OCI-LY7 (cell line): ENCODE measurements at regions not wholly inside any gene's neighbourhood (a gene's known extent, or its start where the extent isn't known, plus 50 kb on each side); places are given as distances from the start of the nearest gene placed in this dataset.

Experiments
- BruUV-seq: library from RNA; stranded (reverse); fragments of 400-500 nt; replicated peaks from 2 replicates; lab custom pipeline; 2021; lab: Mats Ljungman, UMichigan
- CTCF ChIA-PET: fragments of 300-600 bp; sonication (Branson Sonifier 250); formaldehyde crosslinking; loops from one replicate; lab custom pipeline; 2022; ENCODE audit warnings: antibody characterized with exemption; ENCODE audit not compliant: unreplicated experiment; lab: Charles Lee
- POLR2A ChIA-PET: fragments of 300-600 bp; sonication (Branson Sonifier 250); formaldehyde crosslinking; loops from one replicate; lab custom pipeline; 2022; ENCODE audit warnings: antibody characterized with exemption; lab: Charles Lee
- DNase-seq: peaks from one replicate; pipeline ENCODE4 v3.0.0-alpha.2; 2015; ENCODE audit warnings: low spot score
- H2AFZ ChIP-seq: fragments of 200-600 bp; sonication (generic), shearing (Covaris generic); 2 replicates; pipeline ENCODE4 v1.6.1; 2014; ENCODE audit warnings: mild to moderate bottlenecking, antibody characterized with exemption, low read length, moderate library complexity
- H3K27ac ChIP-seq: fragments of 200-600 bp; sonication (generic); 2 replicates; pipeline ENCODE4 v1.5.1; 2014; ENCODE audit warnings: mixed run types, low read depth, mild to moderate bottlenecking, moderate library complexity, low read length, inconsistent platforms; ENCODE audit not compliant: poor library complexity, severe bottlenecking
- H3K36me3 ChIP-seq: fragments of 200-600 bp; sonication (generic); 2 replicates; pipeline ENCODE4 v1.6.1; 2014; ENCODE audit warnings: mild to moderate bottlenecking, antibody characterized with exemption, low read length, moderate library complexity, mixed read lengths; ENCODE audit not compliant: insufficient read depth
- H3K4me1 ChIP-seq: fragments of 200-600 bp; sonication (generic); 2 replicates; pipeline ENCODE4 v1.5.1; 2014; ENCODE audit warnings: mild to moderate bottlenecking, low read length; ENCODE audit not compliant: insufficient read depth, poor library complexity, severe bottlenecking
- H3K4me2 ChIP-seq: fragments of 200-600 bp; sonication (generic); 2 replicates; pipeline ENCODE4 v1.6.1; 2014; ENCODE audit warnings: mild to moderate bottlenecking, low read length
- H3K4me3 ChIP-seq: fragments of 200-600 bp; sonication (generic); 2 replicates; pipeline ENCODE4 v1.5.1; 2014; ENCODE audit warnings: mild to moderate bottlenecking, low read depth, low read length; ENCODE audit not compliant: poor library complexity, severe bottlenecking
- H3K79me2 ChIP-seq: fragments of 200-600 bp; sonication (generic); 2 replicates; pipeline ENCODE4 v1.6.1; 2016; ENCODE audit warnings: low read depth, mild to moderate bottlenecking, low read length, moderate library complexity, mixed read lengths; ENCODE audit not compliant: insufficient read depth
- H3K9me2 ChIP-seq: fragments of 200-600 bp; sonication (generic); 2 replicates; pipeline ENCODE4 v1.6.1; 2016; ENCODE audit warnings: mild to moderate bottlenecking, low read length, mixed read lengths; ENCODE audit not compliant: insufficient read depth
- H3K9me3 ChIP-seq: fragments of 200-600 bp; sonication (generic); 2 replicates; pipeline ENCODE4 v1.6.1; 2014; ENCODE audit warnings: mild to moderate bottlenecking, mixed run types, low read length, mixed read lengths
- H4K20me1 ChIP-seq: fragments of 200-600 bp; sonication (generic); 2 replicates; pipeline ENCODE4 v1.6.1; 2014; ENCODE audit warnings: mild to moderate bottlenecking, antibody characterized with exemption, low read length, moderate library complexity, mixed read lengths; ENCODE audit not compliant: insufficient read depth
- CTCF ChIP-seq: fragments of 200-600 bp; sonication (generic); conservative IDR thresholded peaks from 2 replicates; pipeline ENCODE4 v1.5.1; 2014; ENCODE audit warnings: mild to moderate bottlenecking, antibody characterized with exemption, low read length, moderate library complexity, mixed read lengths
- EZH2phosphoT487 ChIP-seq: fragments of 200-600 bp; sonication (generic); IDR thresholded peaks from 2 replicates; pipeline ENCODE4 v1.6.1; 2018; ENCODE audit warnings: low read depth, borderline replicate concordance, mild to moderate bottlenecking, mixed run types, antibody characterized with exemption, low read length, moderate library complexity, mixed read lengths
- intact Hi-C: fragments of 100-400 bp; cut with micrococcal nuclease; formaldehyde crosslinking; loops from one replicate; pipeline ENCODE4 v1.10.0; 2022; ENCODE audit not compliant: unreplicated experiment

- CTCF ChIA-PET, result interaction anchor here (0.6 kb wide), 1 partner anchor 1135 kb away, joined by 3 read pairs; no protein-coding TSS in a partner anchor
- no peak for DNase-seq
- intact Hi-C loops, result no loop called here
- no peak overlapping the region for H3K4me2 ChIP-seq
- TF ChIP-seq CTCF (no peak), EZH2phosphoT487 (no peak)
- peaks cover 34% of the 10 kb centered on the region for H3K4me1 ChIP-seq
- H3K9me2 ChIP-seq, result no peaks in the 10 kb centered on the region
- POLR2A ChIA-PET, result no interaction called here
- no TSS peak for BruUV-seq
- no peaks in the 10 kb centered on the region for H3K36me3 ChIP-seq
- no peaks in the 10 kb centered on the region for H3K79me2 ChIP-seq
- H2AFZ ChIP-seq, result no peak overlapping the region
- H3K27ac ChIP-seq, result no peak overlapping the region
- H4K20me1 ChIP-seq, result no peaks in the 10 kb centered on the region
- H3K4me3 ChIP-seq, result no peak overlapping the region
- no peaks in the 10 kb centered on the region for H3K9me3 ChIP-seq
These were observed 86.7 kb downstream of the FAM43A start for GRCh38 chr3:194772241-194773000.

- POLR2A ChIA-PET, result no interaction called here
- Histone ChIP-seq H3K9me3 (no peaks in the 10 kb centered on the region), H3K4me2 (no peak overlapping the region)
These were observed 87.5 kb downstream of the FAM43A start for GRCh38 chr3:194773216-194773615.

More at GRCh38 chr3:194773216-194773615, 87.5 kb downstream of the FAM43A start:
- CTCF ChIA-PET, result no interaction called here
- DNase-seq, result no peak
- peaks cover 41% of the 10 kb centered on the region for H3K4me1 ChIP-seq
- no peaks in the 10 kb centered on the region for H3K36me3 ChIP-seq
- TF ChIP-seq EZH2phosphoT487 (no peak), CTCF (no peak)
- intact Hi-C loops, result no loop called here
- H3K4me3 ChIP-seq, result no peak overlapping the region
- H3K79me2 ChIP-seq, result no peaks in the 10 kb centered on the region
- H4K20me1 ChIP-seq, result no peaks in the 10 kb centered on the region
- no peak overlapping the region for H3K27ac ChIP-seq
- H3K9me2 ChIP-seq, result no peaks in the 10 kb centered on the region
- no peak overlapping the region for H2AFZ ChIP-seq
- BruUV-seq, result no TSS peak
